Suppressor macrophage (primary cell): ENCODE measurements at regions not wholly inside any gene's neighbourhood (a gene's known extent, or its start where the extent isn't known, plus 50 kb on each side); places are given as distances from the start of the nearest gene placed in this dataset.
A peak's percentile ranks its signal among the peaks of the same experiment; 100 is the strongest.

Experiments
- DNase-seq, 4 experiments: peaks; one replicate each; pipeline ENCODE4 v3.0.0-alpha.2; 2020 to 2022

DNA sequence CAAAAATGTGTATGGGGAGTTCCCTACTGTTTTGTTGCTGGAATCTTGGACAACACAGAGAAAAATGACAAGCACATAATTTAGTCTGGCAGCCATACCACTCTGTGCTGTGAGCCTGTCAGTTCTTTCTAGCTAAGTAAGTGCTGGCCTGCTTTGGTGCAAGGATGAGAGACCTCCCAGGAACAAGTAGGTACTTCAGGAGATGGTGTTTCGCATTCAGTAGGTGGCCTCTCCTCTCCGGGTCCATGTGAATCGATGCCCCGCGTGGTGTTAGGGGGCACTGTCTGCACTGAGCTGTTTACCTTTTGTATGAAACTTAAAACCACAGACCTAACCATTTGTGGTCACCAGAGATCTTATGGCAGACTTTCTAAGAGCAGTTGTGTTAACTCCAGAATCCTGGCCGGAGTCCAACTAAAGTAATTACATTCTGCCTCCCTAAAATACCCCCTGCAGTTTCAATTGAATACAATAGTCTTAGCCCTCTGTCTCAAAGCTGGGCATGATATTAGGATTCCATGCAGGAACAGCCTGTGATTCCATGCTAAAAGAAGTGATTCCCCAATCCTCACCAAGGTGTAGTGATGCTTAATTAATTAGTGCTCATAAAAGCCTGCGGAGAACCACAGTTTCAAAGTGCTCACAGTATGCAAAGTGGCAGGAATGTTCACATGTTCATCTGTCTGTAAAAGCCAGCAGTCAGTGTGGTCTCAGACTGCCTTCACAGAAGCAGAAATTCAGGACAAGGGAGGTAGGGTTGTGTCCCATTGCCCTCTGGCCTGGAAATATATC, 64.2 kb downstream of the LLPH start:
- no peak for DNase-seq

DNA sequence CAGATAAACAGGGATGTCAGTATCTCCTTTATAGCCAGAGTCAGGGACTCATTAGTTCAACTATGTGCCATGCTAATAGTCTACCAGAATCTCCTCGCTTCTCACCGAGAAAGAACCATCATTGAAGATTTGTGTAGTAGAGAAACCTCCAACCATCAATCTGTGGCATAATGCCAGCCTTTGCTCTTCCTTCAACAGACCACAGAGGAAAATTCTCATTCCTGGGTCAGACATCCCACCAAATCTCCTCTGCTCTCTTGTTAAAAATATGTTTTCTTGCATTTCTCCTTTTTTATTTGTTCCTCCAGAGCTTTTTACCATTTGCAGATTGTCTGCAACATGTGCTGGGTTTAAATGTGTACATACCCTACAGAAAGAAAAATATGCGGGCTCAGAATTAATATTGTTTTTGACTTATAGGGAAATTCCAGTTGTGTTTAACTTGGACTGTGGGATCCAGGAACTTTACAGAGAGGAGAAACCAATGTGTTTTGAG, 64.9 kb downstream of the LLPH start:
- no peak for DNase-seq

DNA sequence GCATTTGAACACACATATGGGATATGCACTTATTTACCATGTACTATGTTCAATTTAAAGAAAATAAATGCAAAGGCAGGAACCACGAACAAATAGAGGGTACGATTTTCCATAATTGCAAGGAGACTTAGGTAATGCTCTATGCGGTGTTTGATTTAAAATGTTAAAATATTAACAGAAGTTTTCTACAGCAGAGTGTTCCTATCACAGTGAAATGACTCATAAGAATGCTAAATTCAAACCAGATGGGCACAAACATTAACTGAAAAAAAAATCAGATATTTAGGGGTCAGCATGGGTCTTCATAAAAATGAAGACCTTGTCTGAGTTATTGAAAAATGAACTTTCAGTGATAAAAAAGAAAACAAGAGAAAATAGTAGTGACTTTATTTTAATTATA, 65.4 kb downstream of the LLPH start:
- DNase-seq = no peak

DNA sequence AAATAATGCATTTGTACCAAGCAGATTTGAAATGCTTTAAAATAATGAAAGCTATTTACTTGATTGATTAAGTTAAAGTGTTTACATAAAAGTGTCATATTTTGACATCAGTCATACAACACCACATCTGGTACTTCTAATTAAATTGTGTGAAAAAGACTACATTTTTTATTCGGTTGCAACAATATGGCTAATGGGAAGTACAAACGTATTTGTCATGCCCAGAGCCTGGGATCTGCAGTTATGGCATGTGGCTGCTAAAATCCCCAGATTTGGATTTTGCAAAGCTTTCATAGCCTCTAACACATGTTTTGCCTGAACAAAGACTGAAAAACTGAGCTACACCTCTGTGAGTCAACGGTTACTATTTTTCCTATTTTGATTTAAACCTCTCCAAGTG, 66.6 kb downstream of the LLPH start:
- no peak for DNase-seq

DNA sequence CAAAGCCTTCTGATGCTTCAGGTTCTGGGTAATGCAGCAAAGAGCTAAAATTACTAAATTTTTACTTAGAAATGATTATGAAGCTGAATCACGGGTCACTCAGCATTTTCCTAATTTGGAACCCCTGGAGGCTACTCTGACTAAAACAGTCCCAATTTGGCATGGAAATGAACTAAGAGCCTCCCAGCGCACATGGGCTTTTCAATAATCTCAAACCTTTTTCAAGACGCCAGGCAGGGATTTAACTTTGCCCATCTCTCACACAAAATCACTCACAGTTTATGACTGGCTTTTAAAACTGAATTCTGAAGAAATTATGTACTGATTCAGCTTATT, 68.3 kb downstream of the LLPH start:
- DNase-seq = no peak

DNA sequence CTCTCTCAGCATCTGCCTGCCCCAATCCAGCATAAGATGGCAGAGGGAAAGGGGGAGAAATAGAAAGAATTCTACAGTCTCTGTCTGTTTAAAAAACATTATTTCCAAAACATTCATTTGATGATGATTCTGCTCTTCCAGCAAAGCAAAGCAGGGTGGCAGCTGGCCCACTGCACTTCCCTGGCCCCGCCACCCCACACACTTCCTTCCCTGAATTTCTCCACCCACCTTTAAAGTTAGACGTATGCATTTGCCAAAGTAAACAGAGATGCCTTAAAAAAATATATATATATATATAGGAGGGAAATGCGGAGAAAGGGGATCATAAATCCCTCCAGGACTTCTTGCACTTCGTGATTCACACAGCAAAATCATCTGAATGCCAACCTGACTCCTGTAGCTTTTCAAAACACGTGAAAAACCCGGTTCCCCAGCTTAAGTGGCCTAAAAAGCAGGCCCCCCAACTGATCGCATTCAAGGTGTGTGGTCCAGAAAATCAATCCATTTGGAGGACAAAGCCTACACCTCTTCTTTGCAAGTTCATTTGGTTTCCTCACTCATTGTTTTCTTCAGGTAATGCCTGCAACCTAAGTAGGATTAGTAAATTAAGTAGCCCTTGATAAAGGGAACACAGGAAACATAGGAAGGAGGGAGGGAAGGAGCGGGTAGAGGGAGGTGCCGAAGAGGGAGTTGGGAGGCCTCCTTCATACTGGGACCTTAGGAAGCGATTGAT, 68.8 kb downstream of the LLPH start:
- DNase-seq = peak; percentile 23 to 59 (median 42)

DNA sequence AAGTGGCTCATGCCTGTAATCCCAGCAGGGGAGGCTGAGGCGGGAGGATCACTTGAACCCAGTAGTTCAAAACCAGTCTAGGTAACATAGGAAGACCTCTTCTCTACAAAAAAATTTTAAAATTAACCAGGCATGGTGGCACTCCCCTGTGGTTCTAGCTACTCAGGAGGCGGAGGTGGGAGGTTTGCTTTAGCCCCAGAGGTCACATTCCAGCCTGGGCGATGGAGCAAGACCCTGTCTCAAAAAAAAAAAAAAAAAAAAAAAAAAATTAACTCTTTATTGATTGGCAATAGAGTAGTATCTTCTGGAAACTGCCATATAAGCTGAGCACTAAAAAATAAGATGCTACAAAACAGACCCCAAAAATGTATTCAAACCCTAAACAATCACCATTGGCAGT, 69.5 kb downstream of the LLPH start:
- no peak for DNase-seq

DNA sequence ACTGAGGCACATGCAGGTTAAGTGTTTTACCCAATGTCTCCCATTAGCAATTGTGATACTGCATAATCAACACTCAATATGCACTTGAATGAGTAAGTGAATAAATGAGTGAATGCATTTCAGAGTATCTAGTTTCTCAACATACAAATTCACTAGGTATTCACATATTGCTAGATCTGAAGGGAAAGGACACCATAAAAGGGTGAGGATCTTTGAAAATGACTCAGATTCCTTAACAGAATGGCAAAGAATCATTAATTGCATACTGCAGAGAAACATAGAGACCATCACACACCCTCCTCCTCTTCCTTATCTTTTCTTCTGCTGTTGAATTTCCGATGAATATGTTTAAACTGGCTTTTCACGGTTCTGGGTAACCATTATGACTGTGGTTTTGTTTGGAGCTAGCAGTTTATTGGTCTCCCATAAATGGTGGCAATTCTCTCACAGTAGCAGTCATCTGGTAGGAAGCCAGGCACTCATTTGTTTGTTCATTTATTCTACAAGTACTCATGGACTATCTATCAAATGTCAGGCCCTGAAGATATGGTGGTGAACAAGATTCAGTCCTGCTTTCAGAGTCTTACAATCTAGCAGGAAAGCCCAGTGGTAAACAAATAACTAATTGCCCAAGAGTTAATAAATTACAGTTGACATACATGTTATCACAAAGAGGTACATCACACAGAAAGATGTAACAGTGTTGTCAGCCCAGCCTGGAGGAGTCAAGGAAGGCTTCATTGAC, 70.2 kb downstream of the LLPH start:
- DNase-seq = no peak

DNA sequence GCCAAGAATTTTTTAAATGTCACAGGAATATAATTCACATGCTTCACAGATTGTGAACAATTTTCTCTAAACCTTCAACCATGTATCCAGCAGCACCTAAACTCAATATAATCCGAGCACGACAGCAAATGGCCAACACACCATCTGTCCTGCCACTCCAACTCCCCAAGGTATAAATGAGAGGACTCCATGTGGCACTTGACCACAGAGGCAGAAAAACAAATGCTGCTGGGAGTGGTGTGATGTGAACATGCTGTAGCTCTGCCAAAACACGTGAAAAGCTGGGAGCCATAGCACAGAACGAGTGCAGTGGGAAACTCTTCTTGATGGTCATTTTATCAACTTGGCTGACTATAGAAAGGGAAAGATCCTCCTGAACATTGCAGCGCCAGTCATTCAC, 70.9 kb downstream of the LLPH start:
- DNase-seq = no peak

DNA sequence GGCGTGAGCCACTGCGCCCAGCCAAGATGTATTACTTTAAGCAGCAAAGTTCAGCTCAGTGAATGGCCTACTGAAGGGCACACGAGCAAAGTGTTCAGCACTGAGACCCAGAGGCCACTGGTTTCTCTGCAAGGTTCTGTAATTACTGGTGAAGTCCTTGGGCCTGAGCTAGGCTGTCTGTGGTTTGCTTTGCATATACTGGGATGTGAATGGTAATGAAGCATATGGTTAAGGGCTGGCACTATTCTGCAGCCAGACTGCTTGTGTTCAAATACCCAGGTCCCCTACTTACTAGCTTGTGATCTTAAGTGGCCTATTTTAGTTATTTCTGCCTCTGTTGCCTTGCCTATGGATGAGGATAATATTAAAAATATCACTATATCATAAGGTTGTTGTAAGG, 72.0 kb downstream of the LLPH start:
- no peak for DNase-seq

DNA sequence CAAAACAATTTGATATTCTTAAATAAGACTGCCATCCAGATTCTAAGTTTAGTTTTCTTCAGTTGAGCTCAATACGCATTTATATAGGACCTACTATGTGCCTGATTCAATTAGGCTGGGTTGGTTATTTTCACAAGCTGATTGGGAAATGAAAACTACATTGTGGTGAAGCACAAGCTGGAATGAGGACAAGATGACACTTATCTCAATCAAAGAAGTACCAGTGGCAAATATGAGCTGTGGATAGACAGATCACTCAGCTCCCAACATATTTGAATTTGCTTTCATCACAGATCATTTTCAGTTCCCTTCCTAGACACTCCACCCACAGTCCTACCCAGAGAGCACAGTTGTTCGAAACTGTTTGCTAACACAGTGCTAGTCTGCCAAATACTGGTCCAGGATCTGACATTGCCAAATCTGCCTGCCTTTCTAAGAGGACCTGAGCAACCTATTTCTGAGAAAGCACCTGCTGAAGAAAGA, 74.7 kb downstream of the LLPH start:
- peak; percentile 13 to 63 (median 58) for DNase-seq

DNA sequence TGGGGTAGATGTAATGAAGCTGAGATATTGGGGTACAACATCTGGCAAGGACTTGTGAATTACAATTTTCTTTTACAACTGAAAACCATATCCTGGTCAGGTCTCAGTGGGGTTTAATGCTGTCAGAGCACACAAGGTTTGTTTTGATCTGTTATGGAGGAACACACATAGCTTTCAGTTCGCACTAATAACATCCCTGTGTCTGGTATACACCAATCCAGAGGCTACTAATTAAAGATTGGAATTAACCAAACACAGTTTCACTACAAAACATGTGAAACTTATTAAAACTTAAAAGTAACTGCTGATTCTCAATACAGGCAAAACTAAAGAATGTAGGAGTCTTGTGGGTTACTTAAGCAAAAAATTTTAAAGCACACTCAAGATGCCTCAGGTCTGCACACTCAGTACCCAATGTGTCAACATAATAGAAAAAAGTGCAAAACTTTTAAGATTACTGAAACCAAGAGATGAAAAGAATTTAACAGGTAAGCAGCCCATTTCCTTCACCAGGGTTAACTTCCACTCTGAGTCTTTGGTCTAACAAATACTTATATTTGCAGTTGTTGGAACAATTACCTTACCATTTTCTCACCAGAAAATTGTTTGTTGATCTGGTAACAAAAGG, 77.4 kb downstream of the LLPH start:
- no peak for DNase-seq

DNA sequence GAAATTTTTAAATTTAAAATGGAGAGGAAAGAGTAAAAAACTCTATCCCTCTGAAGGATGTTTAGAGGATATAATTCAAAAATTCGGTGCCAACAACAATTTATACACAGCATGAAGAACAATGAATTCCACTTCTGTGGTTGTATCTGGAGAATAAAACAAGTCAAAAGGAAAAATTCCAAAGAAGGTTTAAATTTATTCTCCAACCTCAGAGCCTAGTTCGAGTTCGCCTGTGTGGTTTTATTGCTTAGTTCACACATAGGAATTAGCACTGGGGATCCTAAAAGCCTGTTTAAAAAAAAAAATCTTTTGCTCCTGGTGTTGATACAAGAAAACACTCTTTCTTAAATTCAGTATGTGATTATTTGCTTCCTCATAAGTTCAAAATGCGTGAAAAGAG, 79.2 kb downstream of the LLPH start:
- DNase-seq = no peak

DNA sequence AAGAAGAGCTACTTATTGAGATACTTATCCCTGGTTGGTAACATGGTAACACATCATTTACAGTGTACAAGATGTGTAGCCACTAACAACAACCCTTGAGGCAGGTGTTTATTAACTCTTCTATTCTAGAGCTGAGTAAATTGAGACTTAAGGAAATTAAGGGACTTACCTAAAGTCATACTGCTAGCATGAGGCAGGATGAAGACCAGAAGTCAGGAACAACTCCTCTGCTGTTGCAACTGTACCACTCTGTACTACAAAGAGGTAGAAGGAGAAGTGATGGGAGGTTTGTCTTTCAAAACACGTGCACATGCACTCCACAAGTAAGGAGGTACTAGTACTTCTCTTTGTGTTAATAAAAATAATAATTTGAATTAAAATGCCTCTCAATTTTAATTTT, 79.9 kb downstream of the LLPH start:
- DNase-seq = no peak

DNA sequence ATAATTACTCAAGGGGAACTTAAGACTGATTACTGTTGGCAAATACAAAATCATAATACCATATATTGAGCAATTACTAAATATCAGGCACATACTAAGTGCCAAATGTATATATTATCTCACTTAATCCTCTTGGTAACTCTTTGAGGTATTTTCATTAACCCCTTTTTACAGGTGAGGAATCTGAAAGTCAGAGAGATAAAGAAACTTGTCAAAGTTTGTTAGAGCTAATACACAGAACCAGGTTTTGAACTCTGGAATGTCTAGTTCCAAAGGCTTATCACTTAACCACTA, 80.3 kb downstream of the LLPH start:
- DNase-seq = no peak

DNA sequence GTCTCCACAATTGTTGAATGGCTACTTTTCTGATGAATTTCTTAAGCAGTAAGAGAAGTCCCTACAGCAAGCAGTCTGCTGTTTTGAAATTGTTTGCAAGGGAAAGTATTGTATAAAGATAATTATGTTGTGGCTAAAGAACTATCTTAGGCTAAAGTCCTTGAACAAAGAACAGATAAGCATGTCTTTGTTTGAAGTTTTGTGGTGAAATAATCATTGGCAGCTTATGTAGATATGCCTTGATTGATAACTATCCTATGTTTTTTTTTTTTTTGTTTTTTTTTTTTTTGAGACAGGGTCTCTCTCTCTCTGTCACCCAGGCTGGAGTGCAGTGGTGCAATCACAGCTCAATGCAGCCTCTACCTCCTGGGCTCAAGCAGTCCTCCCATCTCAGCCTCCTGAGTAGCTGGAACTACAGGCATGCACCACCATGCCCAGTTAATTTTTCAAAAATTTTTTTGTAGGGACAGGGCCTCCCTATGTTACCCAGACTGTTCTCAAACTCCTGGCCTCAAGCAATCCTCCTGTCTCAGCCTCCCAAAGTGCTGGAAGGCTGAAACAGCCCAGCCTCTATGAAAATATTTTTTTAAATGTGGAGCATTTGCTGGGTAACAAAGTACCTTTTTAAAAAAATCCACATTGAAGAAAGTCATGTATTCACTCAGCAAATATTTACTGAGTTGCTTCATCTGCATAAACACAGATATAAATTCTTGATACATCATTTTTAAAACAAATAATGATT, 80.8 kb downstream of the LLPH start:
- no peak for DNase-seq

DNA sequence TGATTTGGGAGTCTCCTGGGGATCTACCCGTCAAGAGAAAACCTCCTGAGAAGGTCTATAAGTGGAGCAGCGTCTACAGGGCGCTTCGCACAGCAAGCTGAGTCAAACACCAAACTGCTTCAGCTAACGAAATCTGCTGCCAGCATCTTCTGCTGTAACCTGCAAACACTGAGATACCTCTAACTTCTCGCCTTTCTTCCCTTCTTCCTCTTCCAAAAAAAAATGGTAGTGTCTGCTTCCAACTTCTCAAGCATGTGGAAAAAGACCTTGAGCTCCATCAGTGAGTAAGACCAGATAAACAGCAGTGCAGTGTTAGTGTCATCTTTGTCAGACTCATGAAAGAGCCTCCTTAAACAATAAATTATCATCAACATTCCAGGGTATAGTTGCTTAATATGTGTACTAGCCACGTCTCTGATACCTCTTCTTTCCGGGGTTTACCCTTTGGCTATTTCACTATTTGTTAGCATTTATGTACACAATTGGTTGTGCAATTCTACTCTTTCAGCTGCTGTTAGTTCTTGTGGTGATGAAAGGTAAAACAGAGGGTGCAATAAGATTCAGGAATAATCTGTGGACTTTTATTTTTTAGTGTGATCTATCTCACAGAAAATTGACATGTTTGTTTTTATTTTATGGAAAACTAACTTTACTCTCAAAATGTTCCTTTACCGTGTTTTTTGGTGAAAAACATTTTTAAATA, 81.6 kb downstream of the LLPH start:
- DNase-seq = no peak

DNA sequence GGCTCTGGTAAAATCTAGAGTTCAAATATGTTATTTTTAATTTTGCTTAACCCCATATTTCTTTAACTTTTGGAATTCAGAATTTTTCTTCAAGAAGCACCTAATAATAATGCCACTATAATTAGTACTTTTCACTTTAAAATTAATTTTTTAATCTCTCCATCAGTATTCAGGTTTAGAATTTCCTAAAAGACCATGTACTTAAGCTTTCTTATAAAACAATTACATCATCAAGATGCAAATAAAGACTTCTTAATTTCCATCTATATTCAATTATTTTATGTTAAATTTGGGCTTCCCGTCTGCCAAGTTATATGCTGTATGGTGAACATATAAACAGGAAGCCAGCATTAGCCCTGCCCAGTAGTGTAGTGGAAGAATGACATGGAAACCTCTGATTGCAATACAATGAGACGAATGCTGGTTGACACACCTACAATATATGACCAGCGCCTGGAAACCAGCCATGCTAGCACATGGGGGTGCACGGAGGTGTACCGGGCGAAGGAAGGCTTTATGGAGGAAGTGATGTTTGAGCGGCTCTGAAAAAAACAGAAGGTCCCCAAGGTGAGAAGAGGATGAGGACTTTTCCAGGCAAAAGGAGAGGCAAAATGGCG, 82.2 kb downstream of the LLPH start:
- DNase-seq = no peak

DNA sequence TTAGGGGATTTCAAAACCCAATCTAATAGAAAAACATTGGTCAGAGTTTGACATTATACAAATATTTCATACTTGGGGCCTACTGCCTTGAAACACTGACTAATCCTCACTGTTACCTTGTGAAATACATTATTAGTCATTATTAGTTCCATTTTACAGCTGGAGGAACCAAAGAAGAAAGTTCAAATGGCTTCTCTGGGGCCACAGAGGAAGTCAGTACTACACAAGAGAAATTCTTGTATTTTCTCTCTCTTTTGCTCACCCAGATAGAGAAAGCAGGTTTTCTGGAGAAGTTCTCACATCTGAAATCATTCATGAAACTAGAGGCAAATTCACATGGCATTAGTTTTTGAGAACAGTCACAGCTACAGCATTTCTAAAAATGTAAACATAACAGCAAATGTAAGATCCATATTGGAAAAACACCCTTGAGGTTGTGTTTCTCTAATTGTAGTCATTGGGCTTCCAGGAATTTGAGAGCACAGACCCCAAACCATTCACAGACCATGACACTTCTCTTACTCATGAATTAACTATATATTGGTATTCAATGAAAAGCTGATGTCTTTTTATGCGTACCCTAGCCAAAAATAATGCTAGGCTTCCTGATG, 83.0 kb downstream of the LLPH start:
- peak; percentile 34 to 79 (median 60) for DNase-seq

DNA sequence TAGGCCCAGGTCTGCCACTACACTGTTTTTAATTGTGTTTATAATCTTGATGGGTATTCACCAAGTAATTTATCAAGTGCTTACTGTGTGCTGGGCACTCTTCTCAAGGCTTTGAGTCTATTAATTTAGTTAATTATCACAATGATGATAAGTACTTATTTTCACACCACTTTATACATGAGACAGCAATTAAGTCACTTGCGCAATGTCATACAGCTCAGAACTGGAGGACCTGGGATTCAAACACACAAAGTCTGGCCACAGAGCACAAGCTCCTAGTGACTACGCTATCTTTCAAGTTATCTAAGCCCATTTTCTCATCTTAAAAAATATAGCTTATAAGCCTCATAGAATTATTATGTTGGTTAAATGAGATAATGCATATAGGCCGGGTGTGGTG, 85.0 kb downstream of the LLPH start:
- no peak for DNase-seq

DNA sequence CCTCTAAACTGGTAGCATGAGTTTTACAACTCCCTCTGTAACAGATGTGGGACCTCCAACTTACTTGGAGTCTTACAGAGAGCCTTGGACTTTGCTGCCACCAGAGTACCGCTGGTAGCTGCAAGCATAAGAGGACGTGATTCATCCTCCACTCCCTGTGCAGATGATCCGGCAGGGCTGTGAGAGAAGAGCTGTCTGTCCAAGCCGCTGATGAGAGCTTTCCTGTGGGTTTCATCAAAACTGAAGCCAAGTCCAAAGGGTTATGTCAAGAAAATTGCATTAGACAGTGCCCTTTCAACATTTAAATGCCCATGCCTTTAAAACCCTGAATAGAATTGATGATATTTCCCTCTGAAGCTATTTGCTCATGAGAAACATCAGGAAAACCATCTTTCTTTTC, 85.8 kb downstream of the LLPH start:
- DNase-seq = no peak
